Liver (tissue), 8 donors: ENCODE measurements at regions not wholly inside any gene's neighbourhood (a gene's known extent, or its start where the extent isn't known, plus 50 kb on each side); places are given as distances from the start of the nearest gene placed in this dataset.

Experiments
- DNase-seq: peaks from one replicate; pipeline ENCODE4 v3.0.0-alpha.2; 2017; ENCODE audit warnings: low spot score
- H3K27ac ChIP-seq, 2 donors: one replicate each; pipeline ENCODE4 v1.7.0; 2013; ENCODE audit warnings: inconsistent platforms in 2 of 2, low read length in 2 of 2, control low read depth in 1 of 2, low read depth in 1 of 2, mild to moderate bottlenecking in 1 of 2
- H3K27me3 ChIP-seq, 4 donors: one replicate each; pipeline versions ENCODE4 v1.6.1 to v1.7.0; 2013; ENCODE audit warnings: low read length in 3 of 4, inconsistent platforms in 1 of 4, mild to moderate bottlenecking in 1 of 4, moderate library complexity in 1 of 4; ENCODE audit not compliant: control insufficient read depth in 4 of 4, insufficient read depth in 4 of 4
- H3K36me3 ChIP-seq, 4 donors: one replicate each; pipeline versions ENCODE4 v1.6.1 to v1.7.0; 2013; ENCODE audit warnings: low read length in 3 of 4, mild to moderate bottlenecking in 3 of 4, low read depth in 1 of 4, moderate library complexity in 1 of 4; ENCODE audit not compliant: control insufficient read depth in 4 of 4, insufficient read depth in 3 of 4
- H3K4me1 ChIP-seq, 4 donors: one replicate each; pipeline versions ENCODE4 v1.6.1 to v1.7.0; 2013; ENCODE audit warnings: low read length in 3 of 4, mild to moderate bottlenecking in 3 of 4, moderate library complexity in 1 of 4; ENCODE audit not compliant: control insufficient read depth in 4 of 4, insufficient read depth in 4 of 4
- H3K4me3 ChIP-seq, 3 donors: one replicate each; pipeline versions ENCODE4 v1.6.1 to v1.7.0; 2013; ENCODE audit warnings: low read length in 3 of 3, control low read depth in 1 of 3, low read depth in 1 of 3, mild to moderate bottlenecking in 1 of 3
- H3K9ac ChIP-seq, 2 donors: one replicate each; pipeline ENCODE4 v1.7.0; 2013; ENCODE audit warnings: low read length in 2 of 2, mild to moderate bottlenecking in 2 of 2, moderate library complexity in 2 of 2, control low read depth in 1 of 2, low read depth in 1 of 2
- H3K9me3 ChIP-seq, 4 donors: one replicate each; pipeline versions ENCODE4 v1.6.1 to v1.7.0; 2013; ENCODE audit warnings: low read length in 3 of 4; ENCODE audit not compliant: control insufficient read depth in 4 of 4
- EGR1 ChIP-seq, 2 donors: IDR thresholded peaks; 2 replicates each; pipeline ENCODE4 v1.6.1; 2016 to 2018; ENCODE audit warnings: antibody characterized with exemption in 2 of 2, low read depth in 2 of 2
- FOXA1 ChIP-seq: IDR thresholded peaks from 2 replicates; pipeline ENCODE4 v1.6.1; 2016; ENCODE audit warnings: antibody characterized with exemption
- FOXA2 ChIP-seq: IDR thresholded peaks from 2 replicates; pipeline ENCODE4 v1.6.1; 2016; ENCODE audit warnings: antibody characterized with exemption
- GABPA ChIP-seq, 2 donors: IDR thresholded peaks in 1 of 2; conservative IDR thresholded peaks in 1 of 2; 2 replicates each; pipeline ENCODE4 v1.6.1; 2016; ENCODE audit warnings: antibody characterized with exemption in 2 of 2, mild to moderate bottlenecking in 1 of 2, moderate library complexity in 1 of 2
- HNF4A ChIP-seq, 2 donors: conservative IDR thresholded peaks; 2 replicates each; pipeline ENCODE4 v1.6.1; 2016; ENCODE audit warnings: antibody characterized with exemption in 2 of 2, mild to moderate bottlenecking in 2 of 2
- HNF4G ChIP-seq: IDR thresholded peaks from 2 replicates; pipeline ENCODE4 v1.6.1; 2016; ENCODE audit warnings: antibody characterized with exemption
- JUND ChIP-seq, 2 donors: IDR thresholded peaks; 2 replicates each; pipeline ENCODE4 v1.6.1; 2016; ENCODE audit warnings: antibody characterized with exemption in 2 of 2
- RAD21 ChIP-seq, 2 donors: IDR thresholded peaks; 2 replicates each; pipeline ENCODE4 v1.6.1; 2016; ENCODE audit warnings: antibody characterized with exemption in 2 of 2, mild to moderate bottlenecking in 2 of 2
- RXRA ChIP-seq, 2 donors: IDR thresholded peaks; 2 replicates each; pipeline ENCODE4 v1.6.1; 2017 to 2018; ENCODE audit warnings: antibody characterized with exemption in 2 of 2, mild to moderate bottlenecking in 1 of 2
- SP1 ChIP-seq: IDR thresholded peaks from 2 replicates; pipeline ENCODE4 v1.6.1; 2018; ENCODE audit warnings: antibody characterized with exemption, mild to moderate bottlenecking
- TAF1 ChIP-seq: conservative IDR thresholded peaks from 2 replicates; pipeline ENCODE4 v1.6.1; 2016; ENCODE audit warnings: antibody characterized with exemption, mild to moderate bottlenecking
- YY1 ChIP-seq: IDR thresholded peaks from 2 replicates; pipeline ENCODE4 v1.6.1; 2016; ENCODE audit warnings: antibody characterized with exemption, mild to moderate bottlenecking
- whole genome bisulfite sequencing: extraction: QIAGEN DNeasy Blood & Tissue Kit; methylation state at CpG from one replicate; pipeline ENCODE4 v1.1.7; 2013; 5-methylcytosine and 5-hydroxymethylcytosine counted together
- TF ChIP-seq, protein P1 (sequence below): IDR thresholded peaks from 2 replicates; pipeline ENCODE4 v1.6.1; 2016; ENCODE audit warnings: antibody characterized with exemption
- TF ChIP-seq, protein P2 (sequence below): fragments of 150-350 bp; IDR thresholded peaks from 2 replicates; pipeline ENCODE4 v1.5.1; 2017; ENCODE audit warnings: improper control_type of control experiment, low read depth, low read length; ENCODE audit not compliant: missing input control
- TF ChIP-seq, protein P3 (sequence below): IDR thresholded peaks from 2 replicates; pipeline ENCODE4 v1.6.1; 2016; ENCODE audit warnings: antibody characterized with exemption
- TF ChIP-seq, protein P4 (sequence below): IDR thresholded peaks from 2 replicates; pipeline ENCODE4 v1.6.1; 2016; ENCODE audit warnings: antibody characterized with exemption
- TF ChIP-seq, protein P5 (sequence below): IDR thresholded peaks from 2 replicates; pipeline ENCODE4 v1.6.1; 2016; ENCODE audit warnings: antibody characterized with exemption, mild to moderate bottlenecking
- donor health status: healthy.
- donor health status: healthy.
- donor health status: healthy.
- donor health status: healthy.
- donor health status: healthy.

DNA sequence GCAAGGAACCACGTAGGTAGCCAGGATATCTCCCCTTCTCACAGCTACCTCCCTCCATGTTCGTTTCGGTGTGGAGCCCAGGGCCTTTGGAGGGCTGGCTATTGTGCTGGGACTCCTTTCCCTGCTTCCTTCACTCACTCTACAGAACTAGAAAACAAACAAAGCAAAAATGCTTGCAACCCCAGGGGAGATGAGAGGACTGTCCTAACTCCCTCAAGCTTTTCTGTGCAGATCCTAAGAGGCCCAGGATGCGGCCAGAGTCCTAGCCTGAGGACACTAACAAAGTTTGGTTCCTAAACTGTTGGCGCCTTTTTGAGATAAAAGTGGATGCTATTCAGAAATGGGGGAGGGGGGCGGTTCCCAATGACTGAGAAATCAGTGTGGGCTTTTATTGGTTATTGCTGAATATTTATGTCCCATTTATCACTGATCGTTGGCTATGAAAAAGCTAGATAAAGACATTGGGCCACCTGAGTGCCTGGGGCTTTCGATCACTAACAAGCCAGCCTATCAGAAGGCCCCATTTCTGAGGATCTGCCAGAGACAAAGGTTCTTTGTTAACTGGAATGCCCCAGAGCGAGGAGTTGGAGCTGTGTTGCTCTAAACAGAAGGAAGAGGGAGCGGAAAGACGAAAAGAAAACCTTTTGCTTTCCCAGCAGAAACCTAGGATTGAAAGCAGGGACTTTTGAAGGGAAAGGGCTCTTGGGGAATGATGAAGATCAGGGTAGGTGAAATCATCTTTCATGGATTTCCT is 95.2 kb upstream of the EGR2 start:
- TF ChIP-seq RXRA (IDR thresholded peaks at IDR 0.05) (no peak), RAD21 (IDR thresholded peaks at IDR 0.05) (no peak), EGR1 (IDR thresholded peaks at IDR 0.05; ENCODE audit: low read depth in 2 of 2) (no peak), GABPA (IDR thresholded peaks at IDR 0.05 in 1 of 2, conservative IDR thresholded peaks at IDR 0.05 in 1 of 2) (no peak), YY1 (no peak), JUND (IDR thresholded peaks at IDR 0.05) (no peak), HNF4G (no peak), FOXA1 (no peak), FOXA2 (no peak)
- TF ChIP-seq, protein P1, sequence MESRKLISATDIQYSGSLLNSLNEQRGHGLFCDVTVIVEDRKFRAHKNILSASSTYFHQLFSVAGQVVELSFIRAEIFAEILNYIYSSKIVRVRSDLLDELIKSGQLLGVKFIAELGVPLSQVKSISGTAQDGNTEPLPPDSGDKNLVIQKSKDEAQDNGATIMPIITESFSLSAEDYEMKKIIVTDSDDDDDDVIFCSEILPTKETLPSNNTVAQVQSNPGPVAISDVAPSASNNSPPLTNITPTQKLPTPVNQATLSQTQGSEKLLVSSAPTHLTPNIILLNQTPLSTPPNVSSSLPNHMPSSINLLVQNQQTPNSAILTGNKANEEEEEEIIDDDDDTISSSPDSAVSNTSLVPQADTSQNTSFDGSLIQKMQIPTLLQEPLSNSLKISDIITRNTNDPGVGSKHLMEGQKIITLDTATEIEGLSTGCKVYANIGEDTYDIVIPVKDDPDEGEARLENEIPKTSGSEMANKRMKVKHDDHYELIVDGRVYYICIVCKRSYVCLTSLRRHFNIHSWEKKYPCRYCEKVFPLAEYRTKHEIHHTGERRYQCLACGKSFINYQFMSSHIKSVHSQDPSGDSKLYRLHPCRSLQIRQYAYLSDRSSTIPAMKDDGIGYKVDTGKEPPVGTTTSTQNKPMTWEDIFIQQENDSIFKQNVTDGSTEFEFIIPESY = no peak
- TF ChIP-seq, protein P2, sequence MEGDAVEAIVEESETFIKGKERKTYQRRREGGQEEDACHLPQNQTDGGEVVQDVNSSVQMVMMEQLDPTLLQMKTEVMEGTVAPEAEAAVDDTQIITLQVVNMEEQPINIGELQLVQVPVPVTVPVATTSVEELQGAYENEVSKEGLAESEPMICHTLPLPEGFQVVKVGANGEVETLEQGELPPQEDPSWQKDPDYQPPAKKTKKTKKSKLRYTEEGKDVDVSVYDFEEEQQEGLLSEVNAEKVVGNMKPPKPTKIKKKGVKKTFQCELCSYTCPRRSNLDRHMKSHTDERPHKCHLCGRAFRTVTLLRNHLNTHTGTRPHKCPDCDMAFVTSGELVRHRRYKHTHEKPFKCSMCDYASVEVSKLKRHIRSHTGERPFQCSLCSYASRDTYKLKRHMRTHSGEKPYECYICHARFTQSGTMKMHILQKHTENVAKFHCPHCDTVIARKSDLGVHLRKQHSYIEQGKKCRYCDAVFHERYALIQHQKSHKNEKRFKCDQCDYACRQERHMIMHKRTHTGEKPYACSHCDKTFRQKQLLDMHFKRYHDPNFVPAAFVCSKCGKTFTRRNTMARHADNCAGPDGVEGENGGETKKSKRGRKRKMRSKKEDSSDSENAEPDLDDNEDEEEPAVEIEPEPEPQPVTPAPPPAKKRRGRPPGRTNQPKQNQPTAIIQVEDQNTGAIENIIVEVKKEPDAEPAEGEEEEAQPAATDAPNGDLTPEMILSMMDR = no peak
- Histone ChIP-seq H3K4me1 (no peaks in the 10 kb centered on the region), H3K4me3 (no peak overlapping the region), H3K27ac (no peak overlapping the region), H3K9me3 (no peaks in the 10 kb centered on the region), H3K36me3 (no peaks in the 10 kb centered on the region), H3K9ac (no peak overlapping the region), H3K27me3 (peaks cover 0 to 2% (median 0%) of the 10 kb centered on the region in 4 donors)
- 79% methylated on average over 11 of the region's 11 CpGs for WGBS
- no peak for DNase-seq

DNA sequence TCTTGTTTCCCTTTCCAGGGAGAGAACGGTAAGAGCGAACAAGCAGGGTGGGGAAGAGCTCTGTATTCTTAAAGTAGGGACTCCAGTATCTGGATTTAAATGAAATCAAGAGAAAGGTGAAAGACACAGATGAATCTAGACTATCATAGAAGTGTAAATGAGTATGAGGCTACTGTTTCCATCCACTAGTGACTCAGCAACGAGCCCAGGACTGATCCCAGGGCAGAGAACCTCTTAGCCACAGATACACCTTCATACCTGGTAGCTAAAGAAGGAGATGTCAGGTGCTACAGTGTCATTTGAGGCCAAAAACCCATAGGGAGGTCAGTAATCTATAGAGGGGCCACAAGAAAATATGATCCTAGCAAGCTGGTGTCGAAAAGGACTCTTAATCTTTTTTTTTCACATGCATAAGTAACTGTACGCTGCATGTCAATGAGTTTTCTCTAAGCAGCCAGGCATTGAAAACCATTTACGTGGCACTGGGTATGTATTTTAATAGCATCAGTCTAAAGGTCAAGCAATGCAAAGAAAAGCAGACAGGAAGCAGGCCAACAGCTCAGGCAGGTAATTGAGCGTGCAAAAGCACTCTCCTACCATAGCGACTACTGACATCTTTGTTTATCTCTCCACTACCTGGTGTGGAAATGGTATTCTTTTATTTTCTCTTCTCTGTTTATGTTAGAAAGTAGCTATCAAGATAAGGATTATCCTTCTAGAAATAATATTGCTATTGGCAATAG is 91.5 kb upstream of the EGR2 start:
- Histone ChIP-seq H3K27ac (no peak overlapping the region), H3K4me3 (no peak overlapping the region), H3K4me1 (no peaks in the 10 kb centered on the region), H3K36me3 (no peaks in the 10 kb centered on the region), H3K9me3 (no peaks in the 10 kb centered on the region), H3K27me3 (peaks cover 0 to 6% (median 0%) of the 10 kb centered on the region in 4 donors), H3K9ac (no peak overlapping the region)
- WGBS = 76% methylated on average over 8 of the region's 8 CpGs
- no peak for DNase-seq
- TF ChIP-seq GABPA (IDR thresholded peaks at IDR 0.05 in 1 of 2, conservative IDR thresholded peaks at IDR 0.05 in 1 of 2) (no peak), JUND (IDR thresholded peaks at IDR 0.05) (no peak), TAF1 (no peak), EGR1 (IDR thresholded peaks at IDR 0.05; ENCODE audit: low read depth in 2 of 2) (no peak), RAD21 (IDR thresholded peaks at IDR 0.05) (no peak), YY1 (no peak), RXRA (IDR thresholded peaks at IDR 0.05) (no peak), SP1 (no peak), HNF4A (conservative IDR thresholded peaks at IDR 0.05) (no peak), FOXA1 (no peak), HNF4G (no peak)
- TF ChIP-seq, protein P1 = no peak
- TF ChIP-seq, protein P3, sequence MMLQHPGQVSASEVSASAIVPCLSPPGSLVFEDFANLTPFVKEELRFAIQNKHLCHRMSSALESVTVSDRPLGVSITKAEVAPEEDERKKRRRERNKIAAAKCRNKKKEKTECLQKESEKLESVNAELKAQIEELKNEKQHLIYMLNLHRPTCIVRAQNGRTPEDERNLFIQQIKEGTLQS = no peak
- TF ChIP-seq, protein P2 = no peak
- TF ChIP-seq, protein P4, sequence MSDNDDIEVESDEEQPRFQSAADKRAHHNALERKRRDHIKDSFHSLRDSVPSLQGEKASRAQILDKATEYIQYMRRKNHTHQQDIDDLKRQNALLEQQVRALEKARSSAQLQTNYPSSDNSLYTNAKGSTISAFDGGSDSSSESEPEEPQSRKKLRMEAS = no peak
- TF ChIP-seq, protein P5, sequence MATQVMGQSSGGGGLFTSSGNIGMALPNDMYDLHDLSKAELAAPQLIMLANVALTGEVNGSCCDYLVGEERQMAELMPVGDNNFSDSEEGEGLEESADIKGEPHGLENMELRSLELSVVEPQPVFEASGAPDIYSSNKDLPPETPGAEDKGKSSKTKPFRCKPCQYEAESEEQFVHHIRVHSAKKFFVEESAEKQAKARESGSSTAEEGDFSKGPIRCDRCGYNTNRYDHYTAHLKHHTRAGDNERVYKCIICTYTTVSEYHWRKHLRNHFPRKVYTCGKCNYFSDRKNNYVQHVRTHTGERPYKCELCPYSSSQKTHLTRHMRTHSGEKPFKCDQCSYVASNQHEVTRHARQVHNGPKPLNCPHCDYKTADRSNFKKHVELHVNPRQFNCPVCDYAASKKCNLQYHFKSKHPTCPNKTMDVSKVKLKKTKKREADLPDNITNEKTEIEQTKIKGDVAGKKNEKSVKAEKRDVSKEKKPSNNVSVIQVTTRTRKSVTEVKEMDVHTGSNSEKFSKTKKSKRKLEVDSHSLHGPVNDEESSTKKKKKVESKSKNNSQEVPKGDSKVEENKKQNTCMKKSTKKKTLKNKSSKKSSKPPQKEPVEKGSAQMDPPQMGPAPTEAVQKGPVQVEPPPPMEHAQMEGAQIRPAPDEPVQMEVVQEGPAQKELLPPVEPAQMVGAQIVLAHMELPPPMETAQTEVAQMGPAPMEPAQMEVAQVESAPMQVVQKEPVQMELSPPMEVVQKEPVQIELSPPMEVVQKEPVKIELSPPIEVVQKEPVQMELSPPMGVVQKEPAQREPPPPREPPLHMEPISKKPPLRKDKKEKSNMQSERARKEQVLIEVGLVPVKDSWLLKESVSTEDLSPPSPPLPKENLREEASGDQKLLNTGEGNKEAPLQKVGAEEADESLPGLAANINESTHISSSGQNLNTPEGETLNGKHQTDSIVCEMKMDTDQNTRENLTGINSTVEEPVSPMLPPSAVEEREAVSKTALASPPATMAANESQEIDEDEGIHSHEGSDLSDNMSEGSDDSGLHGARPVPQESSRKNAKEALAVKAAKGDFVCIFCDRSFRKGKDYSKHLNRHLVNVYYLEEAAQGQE = no peak
